ENCODE measurements at regions not wholly inside any gene's neighbourhood (a gene's known extent, or its start where the extent isn't known, plus 50 kb on each side); places are given as distances from the start of the nearest gene placed in this dataset.
"Not testable (repeated sequence)": the region's sequence is repeated elsewhere in the genome, so short reads cannot be mapped to it uniquely, and the experiment has no call there.

- DNase-seq (ENCODE audit: low read depth in 1 of 2, low spot score in 1 of 2) = no peak
Measured at GRCh38 chr1:70553567-70553956, 142.5 kb downstream of the CTH start.

- DNase-seq (ENCODE audit: low read depth in 1 of 2, low spot score in 1 of 2) = no peak
Measured at GRCh38 chr1:70554341-70554740, 143.3 kb downstream of the CTH start.

- no peak for DNase-seq (ENCODE audit: low read depth in 1 of 2, low spot score in 1 of 2)
Measured at GRCh38 chr1:70556541-70556940, 145.5 kb downstream of the CTH start.

GRCh38 chr1:70567167-70567566, 156.1 kb downstream of the CTH start:
- DNase-seq (ENCODE audit: low read depth in 1 of 2, low spot score in 1 of 2) = no peak

- DNase-seq (ENCODE audit: low read depth in 1 of 2, low spot score in 1 of 2) = no peak
Measured at GRCh38 chr1:70571191-70571590, 160.1 kb downstream of the CTH start.

GRCh38 chr1:70573317-70573843, 162.3 kb downstream of the CTH start:
- DNase-seq (ENCODE audit: low read depth in 1 of 2, low spot score in 1 of 2) = no peak

- no peak for DNase-seq (ENCODE audit: low read depth in 1 of 2, low spot score in 1 of 2)
Measured at GRCh38 chr1:70581661-70582060, 170.6 kb downstream of the CTH start.

- DNase-seq (ENCODE audit: low read depth in 1 of 2, low spot score in 1 of 2) = no peak
Measured at GRCh38 chr1:70583522-70583921, 172.5 kb downstream of the CTH start.

GRCh38 chr1:70586046-70586445, 175.0 kb downstream of the CTH start:
- DNase-seq (ENCODE audit: low read depth in 1 of 2, low spot score in 1 of 2) = no peak

- no peak for DNase-seq (ENCODE audit: low read depth in 1 of 2, low spot score in 1 of 2)
Measured at GRCh38 chr1:70587872-70588366, 176.9 kb downstream of the CTH start.

- not testable (repeated sequence) for DNase-seq (ENCODE audit: low read depth in 1 of 2, low spot score in 1 of 2)
Measured at GRCh38 chr1:70593551-70593950, 182.5 kb downstream of the CTH start.

GRCh38 chr1:70608815-70609214, 197.7 kb downstream of the CTH start:
- DNase-seq (ENCODE audit: low read depth in 1 of 2, low spot score in 1 of 2) = no peak

- DNase-seq (ENCODE audit: low read depth in 1 of 2, low spot score in 1 of 2) = not testable (repeated sequence)
Measured at GRCh38 chr1:70610164-70610563, 199.1 kb downstream of the CTH start.

GRCh38 chr1:70616946-70617345, 205.9 kb downstream of the CTH start:
- DNase-seq (ENCODE audit: low read depth in 1 of 2, low spot score in 1 of 2) = no peak

- DNase-seq (ENCODE audit: low read depth in 1 of 2, low spot score in 1 of 2) = no peak
Measured at GRCh38 chr1:70617728-70618127, 206.7 kb downstream of the CTH start.

- DNase-seq (ENCODE audit: low read depth in 1 of 2, low spot score in 1 of 2) = no peak
Measured at GRCh38 chr1:70627910-70628309, 216.8 kb downstream of the CTH start.

- no peak for DNase-seq (ENCODE audit: low read depth in 1 of 2, low spot score in 1 of 2)
Measured at GRCh38 chr1:70628973-70629372, 217.9 kb downstream of the CTH start.

GRCh38 chr1:70633004-70633403, 221.9 kb downstream of the CTH start:
- no peak for DNase-seq (ENCODE audit: low read depth in 1 of 2, low spot score in 1 of 2)

- no peak for DNase-seq (ENCODE audit: low read depth in 1 of 2, low spot score in 1 of 2)
Measured at GRCh38 chr1:70635868-70636267, 224.8 kb downstream of the CTH start.

GRCh38 chr1:70641868-70642267, 230.8 kb downstream of the CTH start:
- no peak for DNase-seq (ENCODE audit: low read depth in 1 of 2, low spot score in 1 of 2)

GRCh38 chr1:70656361-70656760, 245.3 kb downstream of the CTH start:
- no peak for DNase-seq (ENCODE audit: low read depth in 1 of 2, low spot score in 1 of 2)

- DNase-seq (ENCODE audit: low read depth in 1 of 2, low spot score in 1 of 2) = no peak
Measured at GRCh38 chr1:70659891-70660290, 248.8 kb downstream of the CTH start.

- DNase-seq (ENCODE audit: low read depth in 1 of 2, low spot score in 1 of 2) = no peak
Measured at GRCh38 chr1:70666381-70667140, 255.5 kb downstream of the CTH start.
